ENCODE measurements at regions not wholly inside any gene's neighbourhood (a gene's known extent, or its start where the extent isn't known, plus 50 kb on each side); places are given as distances from the start of the nearest gene placed in this dataset.

- no peak for ATAC-seq (ENCODE audit: low read depth)
- in situ Hi-C loops (cut with MboI; ENCODE audit: low sequenced_read_pairs): no loop called here
Observed at GRCh38 chr2:156242874-156243273, 89.6 kb downstream of the NR4A2 start.

More at GRCh38 chr2:156242874-156243273, 89.6 kb downstream of the NR4A2 start:
- H3K56ac ChIP-seq (ENCODE audit: extremely low read depth, insufficient read depth, low read length): no peak overlapping the region
- H3K9me1 ChIP-seq (ENCODE audit: insufficient read depth, low read length): no peaks in the 10 kb centered on the region
- H3K36me3 ChIP-seq (ENCODE audit: control insufficient read depth, insufficient read depth, low read length): no peaks in the 10 kb centered on the region
- no peak overlapping the region for H2AK5ac ChIP-seq (ENCODE audit: low read depth, low read length)
- H2BK20ac ChIP-seq (ENCODE audit: low read depth, low read length): no peak overlapping the region
- H2AK9ac ChIP-seq (replicated peaks; ENCODE audit: low read depth, low read length, poor library complexity): no peak overlapping the region
- H3K9me3 ChIP-seq (ENCODE audit: control insufficient read depth, insufficient read depth, low read length): no peaks in the 10 kb centered on the region
- H3K4me1 ChIP-seq (ENCODE audit: control insufficient read depth, insufficient read depth, low read length): no peaks in the 10 kb centered on the region
- H3K18ac ChIP-seq (ENCODE audit: low read depth, low read length): no peak overlapping the region
- no peak overlapping the region for H4K5ac ChIP-seq (ENCODE audit: low read depth, low read length)
- no peak overlapping the region for H3K23ac ChIP-seq (ENCODE audit: low read depth, low read length)
- H4K20me1 ChIP-seq (ENCODE audit: insufficient read depth, low read length): no peaks in the 10 kb centered on the region
- no peak overlapping the region for H3K4ac ChIP-seq (ENCODE audit: low read depth, low read length)
- H2BK5ac ChIP-seq (ENCODE audit: low read depth, low read length, poor library complexity, severe bottlenecking): no peak overlapping the region
- BruUV-seq (replicated peaks): no TSS peak
- no peak overlapping the region for H3K4me3 ChIP-seq (ENCODE audit: insufficient read depth, low read depth, low read length)
- no peaks in the 10 kb centered on the region for H3K79me1 ChIP-seq (ENCODE audit: low read depth in 1 of 2, low read length in 2 of 2)
- ChIA-PET CTCF (no interaction called here), POLR2A (ENCODE audit: unreplicated experiment) (no interaction called here)
- no peak overlapping the region for H2AFZ ChIP-seq (replicated peaks; ENCODE audit: low read length, poor library complexity)
- no peak overlapping the region for H3K4me2 ChIP-seq (ENCODE audit: low read depth, low read length)
- no peaks in the 10 kb centered on the region for H3K27me3 ChIP-seq (ENCODE audit: control insufficient read depth, insufficient read depth, low read length)
- H3K27ac ChIP-seq (ENCODE audit: insufficient read depth, low read length): no peak overlapping the region
- no peak for DNase-seq
- WGBS, 2 experiments (ENCODE audit: extremely low coverage in 2 of 2, insufficient read length in 1 of 2): 17% methylated on average over 1 of the region's 1 CpG; no CpG with 5 or more reads in 1 of the 2 experiments
- dilution Hi-C loops (cut with HindIII; ENCODE audit: low sequenced_read_pairs, unreplicated experiment): no loop called here
- H4K8ac ChIP-seq (ENCODE audit: low read depth in 2 of 2, low read length in 2 of 2): no peak overlapping the region
- intact Hi-C loops (cut with micrococcal nuclease): no loop called here
- H3K9ac ChIP-seq (ENCODE audit: low read depth, low read length): no peak overlapping the region
- H2BK15ac ChIP-seq (ENCODE audit: low read depth, low read length): no peak overlapping the region
- TF ChIP-seq RCOR1 (IDR thresholded peaks at IDR 0.05; ENCODE audit: insufficient replicate concordance, low read length) (no peak), ELK1 (IDR thresholded peaks at IDR 0.05; ENCODE audit: borderline replicate concordance, low read depth, low read length) (no peak), USF2 (IDR thresholded peaks at IDR 0.05; ENCODE audit: low read depth, low read length) (no peak), NFE2L2 (IDR thresholded peaks at IDR 0.05; ENCODE audit: low read depth, low read length) (no peak)
- H3K14ac ChIP-seq (replicated peaks; ENCODE audit: low read depth, low read length): no peak overlapping the region
- no peak overlapping the region for H4K91ac ChIP-seq (ENCODE audit: insufficient read depth, low read depth, low read length)
- H2BK120ac ChIP-seq (ENCODE audit: low read depth, low read length): no peak overlapping the region

Measured in IMR-90 (cell line).